Lung (tissue), 11 donors: ENCODE measurements at regions not wholly inside any gene's neighbourhood (a gene's known extent, or its start where the extent isn't known, plus 50 kb on each side); places are given as distances from the start of the nearest gene placed in this dataset.

Experiments used
- ATAC-seq: fragments of 200-7000 bp; cut with Tn5 transposase; one replicate; pipeline ENCODE4 v1.9.1; 2020; ENCODE audit warnings: moderate number of reproducible peaks; ENCODE audit not compliant: insufficient read depth, low FRiP score
- DNase-seq, 3 donors: peaks; one replicate each; pipeline ENCODE4 v3.0.0-alpha.2; 2013 to 2017
- H3K27ac ChIP-seq, 2 donors: one replicate each; pipeline ENCODE4 v1.5.1; 2013; ENCODE audit warnings: mild to moderate bottlenecking in 2 of 2, moderate library complexity in 2 of 2, control low read depth in 1 of 2, inconsistent platforms in 1 of 2, low read depth in 1 of 2, low read length in 1 of 2
- H3K27me3 ChIP-seq, 3 donors: one replicate each; pipeline ENCODE4 v1.5.1; 2013; ENCODE audit warnings: low read length in 2 of 3; ENCODE audit not compliant: control insufficient read depth in 3 of 3, insufficient read depth in 3 of 3
- H3K36me3 ChIP-seq, 4 donors: one replicate each; pipeline ENCODE4 v1.5.1; 2013; ENCODE audit warnings: low read length in 4 of 4, mild to moderate bottlenecking in 1 of 4, moderate library complexity in 1 of 4; ENCODE audit not compliant: control insufficient read depth in 4 of 4, insufficient read depth in 4 of 4
- H3K4me1 ChIP-seq, 5 donors: one replicate each; pipeline ENCODE4 v1.5.1; 2013; ENCODE audit warnings: low read length in 5 of 5, mild to moderate bottlenecking in 2 of 5, moderate library complexity in 1 of 5; ENCODE audit not compliant: control insufficient read depth in 5 of 5, insufficient read depth in 5 of 5
- H3K4me3 ChIP-seq: one replicate; pipeline ENCODE4 v1.5.1; 2013; ENCODE audit warnings: mild to moderate bottlenecking, control low read depth, moderate library complexity
- H3K9ac ChIP-seq, 2 donors: one replicate each; pipeline ENCODE4 v1.5.1; 2013; ENCODE audit warnings: low read length in 2 of 2, control low read depth in 1 of 2; ENCODE audit not compliant: insufficient read depth in 1 of 2
- H3K9me3 ChIP-seq, 4 donors: one replicate each; pipeline ENCODE4 v1.5.1; 2013; ENCODE audit warnings: low read length in 3 of 4, mild to moderate bottlenecking in 1 of 4, moderate library complexity in 1 of 4; ENCODE audit not compliant: control insufficient read depth in 4 of 4, insufficient read depth in 3 of 4
- WGBS, 2 donors: extraction: QIAGEN DNeasy Blood & Tissue Kit; methylation state at CpG; one replicate each; pipeline ENCODE4 v1.1.7; 2013; 5-methylcytosine and 5-hydroxymethylcytosine counted together
- TF ChIP-seq, protein P1 (sequence below): IDR thresholded peaks from 2 replicates; pipeline ENCODE4 v1.5.1; 2012; ENCODE audit warnings: mild to moderate bottlenecking; ENCODE audit errors: control extremely low read depth, extremely low read depth
- donor health status: control.
- donor health status: control.
- donor health status: Bipolar disorder and iron deficiency.
- donor health status: healthy.
- donor health status: DM: yes; HTN: yes; CAD: no.

DNA sequence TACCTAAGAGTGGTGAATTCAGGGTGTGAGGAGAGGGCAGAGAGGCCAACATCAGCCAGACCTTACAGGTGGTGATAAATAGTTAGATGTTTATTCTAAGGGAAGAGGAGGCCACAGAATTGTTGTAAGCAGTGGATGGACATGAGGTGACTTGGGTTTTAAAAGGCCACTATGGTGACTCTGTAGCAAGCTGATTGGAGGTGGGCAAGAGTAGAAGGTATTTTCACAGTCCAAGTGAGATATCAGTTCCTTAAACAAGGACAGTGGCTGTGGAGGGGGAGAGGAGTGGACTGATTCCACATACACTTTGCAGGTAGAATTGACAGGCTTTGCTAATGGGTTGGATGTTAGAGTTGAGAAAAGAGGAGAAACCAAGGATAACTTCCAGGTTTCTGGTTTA, 60.8 kb upstream of the CLDN14 start:
- peaks cover 0 to 8% (median 0%) of the 10 kb centered on the region in 5 donors for H3K4me1 ChIP-seq
- no peak overlapping the region for H3K4me3 ChIP-seq
- no peak overlapping the region for H3K9ac ChIP-seq
- ATAC-seq = no peak
- DNase-seq = no peak
- no peaks in the 10 kb centered on the region for H3K36me3 ChIP-seq
- no peak overlapping the region for H3K27ac ChIP-seq
- H3K27me3 ChIP-seq = peaks cover 2 to 32% (median 26%) of the 10 kb centered on the region in 3 donors
- TF ChIP-seq, protein P1, sequence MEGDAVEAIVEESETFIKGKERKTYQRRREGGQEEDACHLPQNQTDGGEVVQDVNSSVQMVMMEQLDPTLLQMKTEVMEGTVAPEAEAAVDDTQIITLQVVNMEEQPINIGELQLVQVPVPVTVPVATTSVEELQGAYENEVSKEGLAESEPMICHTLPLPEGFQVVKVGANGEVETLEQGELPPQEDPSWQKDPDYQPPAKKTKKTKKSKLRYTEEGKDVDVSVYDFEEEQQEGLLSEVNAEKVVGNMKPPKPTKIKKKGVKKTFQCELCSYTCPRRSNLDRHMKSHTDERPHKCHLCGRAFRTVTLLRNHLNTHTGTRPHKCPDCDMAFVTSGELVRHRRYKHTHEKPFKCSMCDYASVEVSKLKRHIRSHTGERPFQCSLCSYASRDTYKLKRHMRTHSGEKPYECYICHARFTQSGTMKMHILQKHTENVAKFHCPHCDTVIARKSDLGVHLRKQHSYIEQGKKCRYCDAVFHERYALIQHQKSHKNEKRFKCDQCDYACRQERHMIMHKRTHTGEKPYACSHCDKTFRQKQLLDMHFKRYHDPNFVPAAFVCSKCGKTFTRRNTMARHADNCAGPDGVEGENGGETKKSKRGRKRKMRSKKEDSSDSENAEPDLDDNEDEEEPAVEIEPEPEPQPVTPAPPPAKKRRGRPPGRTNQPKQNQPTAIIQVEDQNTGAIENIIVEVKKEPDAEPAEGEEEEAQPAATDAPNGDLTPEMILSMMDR = no peak
- peaks cover 0 to 4% (median 0%) of the 10 kb centered on the region in 4 donors for H3K9me3 ChIP-seq

DNA sequence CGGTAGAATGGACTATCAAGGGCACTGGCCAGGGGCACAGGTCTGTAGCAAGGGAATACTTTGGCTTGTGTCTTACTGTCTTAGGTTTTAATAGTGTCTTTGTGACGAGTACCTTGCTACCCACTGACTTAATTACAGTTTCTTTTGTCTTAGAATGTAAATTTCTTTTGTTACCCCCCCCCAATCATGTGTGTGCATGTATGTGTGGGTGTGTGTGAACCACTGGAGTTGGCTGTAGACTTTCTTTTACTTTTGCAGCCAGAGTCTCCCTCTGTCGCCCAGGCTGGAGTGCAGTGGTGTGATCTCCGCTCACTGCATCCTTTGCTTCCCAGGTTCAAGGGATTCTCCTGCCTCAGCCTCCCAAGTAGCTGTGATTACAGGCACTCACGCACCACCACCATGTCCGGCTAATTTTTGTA, 61.8 kb upstream of the CLDN14 start:
- no peaks in the 10 kb centered on the region for H3K36me3 ChIP-seq
- no peak overlapping the region for H3K27ac ChIP-seq
- DNase-seq (no peak), ATAC-seq (no peak)
- TF ChIP-seq, protein P1 = no peak
- peaks cover 0 to 14% (median under 1%) of the 10 kb centered on the region in 5 donors for H3K4me1 ChIP-seq
- H3K9me3 ChIP-seq = peaks cover 0 to 4% (median 0%) of the 10 kb centered on the region in 4 donors
- H3K4me3 ChIP-seq = no peak overlapping the region
- 85 to 86% methylated on average over 6 of the region's 6 CpGs for WGBS, 2 donors
- H3K9ac ChIP-seq = no peak overlapping the region
- peaks cover 2 to 32% (median 26%) of the 10 kb centered on the region in 3 donors for H3K27me3 ChIP-seq

DNA sequence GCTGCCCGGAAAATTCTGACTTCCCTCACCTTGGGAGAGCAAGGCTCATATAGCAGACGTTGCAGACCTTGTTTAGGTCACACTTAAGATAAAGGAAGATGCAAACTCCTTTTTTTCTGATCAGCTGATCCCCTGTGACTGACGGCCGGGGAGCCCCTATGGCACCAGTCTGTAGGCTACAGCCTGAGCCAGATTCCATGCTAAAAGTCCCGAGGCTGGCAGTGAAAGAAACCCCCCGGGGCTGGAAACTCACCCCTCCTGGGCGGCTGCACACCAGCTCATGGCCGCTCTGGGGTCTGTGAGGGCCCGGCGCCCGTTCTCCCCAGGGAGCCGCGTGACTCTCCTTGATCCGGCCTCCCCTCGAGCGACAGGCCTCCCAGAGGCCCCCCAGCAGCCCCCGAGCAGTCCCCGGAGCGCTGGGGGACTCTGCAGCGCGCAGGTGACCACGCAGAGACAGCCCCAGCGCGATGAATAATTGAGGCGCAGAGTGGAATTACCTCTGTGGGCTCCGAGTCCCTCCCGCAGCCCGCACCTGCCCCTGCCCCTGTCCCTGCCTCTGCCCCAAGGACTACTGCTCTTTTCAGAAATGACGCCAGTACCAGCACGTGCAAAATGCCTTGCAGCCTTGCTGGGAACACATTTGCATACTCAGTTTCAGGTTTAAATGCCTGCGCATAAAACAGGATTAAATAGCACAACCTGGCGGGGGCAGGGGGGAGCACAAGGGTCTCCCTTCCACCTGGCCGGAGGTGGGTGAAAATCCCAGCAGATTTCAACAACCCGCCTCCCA, 62.6 kb upstream of the CLDN14 start:
- H3K9ac ChIP-seq = no peak overlapping the region
- H3K36me3 ChIP-seq = no peaks in the 10 kb centered on the region
- H3K4me3 ChIP-seq = no peak overlapping the region
- 17 to 21% methylated on average over 28 to 34 of the region's 34 CpGs for WGBS, 2 donors
- H3K9me3 ChIP-seq = peaks cover 0 to 4% (median 0%) of the 10 kb centered on the region in 4 donors
- DNase-seq = peak in 2 of 3 donors; percentile 28 to 50
- peaks cover 0 to 18% (median 1%) of the 10 kb centered on the region in 5 donors for H3K4me1 ChIP-seq
- TF ChIP-seq, protein P1 = no peak
- peaks cover 2 to 32% (median 26%) of the 10 kb centered on the region in 3 donors for H3K27me3 ChIP-seq
- H3K27ac ChIP-seq = no peak overlapping the region
- ATAC-seq = no peak
